ENCODE measurements at regions not wholly inside any gene's neighbourhood (a gene's known extent, or its start where the extent isn't known, plus 50 kb on each side); places are given as distances from the start of the nearest gene placed in this dataset.

DNA sequence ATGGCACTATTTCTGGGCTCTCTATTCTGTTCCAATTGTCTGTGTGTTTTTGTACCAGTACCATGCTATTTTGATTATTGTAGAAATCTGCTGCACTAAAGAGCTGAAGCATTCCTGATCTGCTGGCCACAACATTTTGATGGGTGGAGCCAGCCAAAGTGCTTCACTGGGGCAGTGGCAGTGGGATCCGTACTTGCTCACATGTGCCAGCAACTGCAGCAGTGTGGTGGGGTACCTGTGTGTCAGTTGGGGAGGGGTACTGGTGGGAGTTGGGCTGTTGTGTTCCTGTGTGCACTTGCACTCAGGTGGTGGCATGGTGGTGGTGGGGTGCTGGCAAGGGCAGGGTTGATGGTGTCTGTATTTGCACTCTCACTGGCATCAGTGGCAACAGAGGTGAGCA, 204.6 kb upstream of the ALG10 start:
- TF ChIP-seq CTCF (IDR thresholded peaks at IDR 0.05) (no peak), POLR2A (IDR thresholded peaks at IDR 0.05) (no peak)

All from heart left ventricle (tissue), 13 donors.